ENCODE measurements at regions not wholly inside any gene's neighbourhood (a gene's known extent, or its start where the extent isn't known, plus 50 kb on each side); places are given as distances from the start of the nearest gene placed in this dataset.

GRCh38 chr4:133498149-133498548 is 349.1 kb downstream of the PCDH10 start:
- TF ChIP-seq CTCF (conservative IDR thresholded peaks at IDR 0.05; ENCODE audit: low read depth, low read length) (no peak), EZH2phosphoT487 (IDR thresholded peaks at IDR 0.05; ENCODE audit: borderline replicate concordance, low read length) (no peak), EZH2 (IDR thresholded peaks at IDR 0.05; ENCODE audit: low read length, unreplicated experiment) (no peak)

All from PC-3 (cell line).